NT2/D1 (cell line): ENCODE measurements at regions not wholly inside any gene's neighbourhood (a gene's known extent, or its start where the extent isn't known, plus 50 kb on each side); places are given as distances from the start of the nearest gene placed in this dataset.

Source experiments
- DNase-seq: peaks from one replicate; pipeline ENCODE4 v3.0.0-alpha.2; 2011; ENCODE audit warnings: low read depth, low spot score
- H3K27me3 ChIP-seq: 2 replicates; pipeline ENCODE4 v1.6.0; 2011; ENCODE audit warnings: mild to moderate bottlenecking; ENCODE audit not compliant: insufficient read length, insufficient read depth
- H3K36me3 ChIP-seq: 2 replicates; pipeline ENCODE4 v1.6.1; 2011; ENCODE audit warnings: mild to moderate bottlenecking, low read length, mixed read lengths; ENCODE audit not compliant: insufficient read depth, insufficient read length
- H3K4me1 ChIP-seq: 2 replicates; pipeline ENCODE4 v1.5.1; 2011; ENCODE audit not compliant: insufficient read depth, insufficient read length
- H3K4me3 ChIP-seq: 2 replicates; pipeline ENCODE4 v1.5.1; 2011; ENCODE audit warnings: low read depth; ENCODE audit not compliant: insufficient read length
- H3K9ac ChIP-seq: 2 replicates; pipeline ENCODE4 v1.6.0; 2011; ENCODE audit warnings: low read depth; ENCODE audit not compliant: insufficient read length
- H3K9me3 ChIP-seq: 2 replicates; pipeline ENCODE4 v1.5.1; 2011; ENCODE audit warnings: mild to moderate bottlenecking, low read length; ENCODE audit not compliant: insufficient read depth
- SUZ12 ChIP-seq: IDR thresholded peaks from 2 replicates; pipeline ENCODE4 v1.6.1; 2011; ENCODE audit not compliant: insufficient read length, insufficient read depth; ENCODE audit errors: extremely low read depth
- YY1 ChIP-seq: IDR thresholded peaks from 2 replicates; pipeline ENCODE4 v1.6.1; 2011; ENCODE audit not compliant: insufficient read length, insufficient read depth
- ZNF274 ChIP-seq: IDR thresholded peaks from 2 replicates; pipeline ENCODE4 v1.6.1; 2011; ENCODE audit warnings: mild to moderate bottlenecking, low read depth, low read length

DNA sequence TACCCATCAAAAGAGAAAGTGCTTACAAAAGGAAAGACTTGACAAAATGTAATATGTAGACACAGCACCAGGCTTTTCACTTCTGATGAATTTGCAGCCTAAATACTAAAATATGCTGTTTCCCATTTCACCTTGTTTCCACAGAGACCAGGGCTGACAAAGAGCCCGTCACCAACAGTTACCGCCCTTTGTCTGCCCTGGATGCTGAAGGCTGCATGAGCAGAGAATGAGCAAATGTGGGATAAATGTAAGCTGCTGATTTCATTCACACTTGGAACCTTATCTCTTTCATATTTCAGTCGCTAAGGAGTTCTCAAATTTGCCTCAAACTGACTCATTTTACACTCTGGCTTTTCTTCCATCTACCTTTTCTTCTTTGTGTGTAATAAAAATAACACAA is 213.9 kb downstream of the TMEM167A start:
- H3K4me3 ChIP-seq: no peak overlapping the region
- H3K4me1 ChIP-seq: no peaks in the 10 kb centered on the region
- no peaks in the 10 kb centered on the region for H3K27me3 ChIP-seq
- no peaks in the 10 kb centered on the region for H3K36me3 ChIP-seq
- no peak overlapping the region for H3K9ac ChIP-seq
- TF ChIP-seq ZNF274 (no peak), SUZ12 (no peak), YY1 (no peak)
- no peak for DNase-seq
- H3K9me3 ChIP-seq: no peaks in the 10 kb centered on the region

DNA sequence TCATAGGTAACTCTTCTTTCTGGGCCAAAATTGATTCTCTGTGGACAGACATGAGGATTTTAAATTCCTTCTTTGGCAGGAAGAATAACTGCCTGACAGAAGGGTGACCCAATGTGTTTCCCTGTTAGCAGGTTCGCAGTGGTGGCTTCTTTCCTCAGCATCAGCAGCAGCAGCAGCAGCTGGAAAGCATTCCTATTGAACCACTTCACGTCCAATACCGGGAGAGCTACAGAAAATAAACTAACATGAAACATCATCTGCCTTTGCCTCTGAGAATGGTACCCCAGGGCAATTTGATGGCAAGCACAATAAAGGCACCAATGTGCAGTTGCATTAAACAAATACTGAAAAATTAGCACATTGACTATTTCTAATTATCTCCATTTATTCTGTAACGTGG is 214.5 kb downstream of the TMEM167A start:
- TF ChIP-seq SUZ12 (no peak), ZNF274 (no peak), YY1 (no peak)
- H3K9ac ChIP-seq: no peak overlapping the region
- no peaks in the 10 kb centered on the region for H3K4me1 ChIP-seq
- no peaks in the 10 kb centered on the region for H3K36me3 ChIP-seq
- H3K9me3 ChIP-seq: no peaks in the 10 kb centered on the region
- no peak for DNase-seq
- H3K27me3 ChIP-seq: no peaks in the 10 kb centered on the region
- H3K4me3 ChIP-seq: no peak overlapping the region

DNA sequence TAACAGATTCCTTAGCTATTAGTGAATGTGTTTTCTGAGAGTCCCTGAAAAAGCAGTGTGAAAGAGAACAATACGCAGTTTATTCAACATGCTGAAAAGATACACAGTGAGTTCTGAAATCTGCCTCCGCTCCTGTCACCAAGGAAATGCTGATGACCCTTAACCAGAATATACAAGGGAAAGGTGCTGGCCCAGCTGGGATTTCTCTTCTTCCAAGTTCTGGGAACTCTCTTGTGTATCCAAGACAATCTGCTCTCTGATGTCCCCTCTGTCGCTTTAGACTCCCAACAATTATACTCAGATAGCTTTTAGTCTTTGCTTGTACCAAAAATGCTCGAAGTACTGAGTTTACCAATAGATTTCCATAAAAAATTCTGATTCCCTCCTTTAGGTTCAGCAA is 214.9 kb downstream of the TMEM167A start:
- no peak for DNase-seq
- Histone ChIP-seq H3K4me1 (no peaks in the 10 kb centered on the region), H3K9me3 (no peaks in the 10 kb centered on the region), H3K4me3 (no peak overlapping the region), H3K36me3 (no peaks in the 10 kb centered on the region), H3K9ac (no peak overlapping the region), H3K27me3 (no peaks in the 10 kb centered on the region)
- TF ChIP-seq ZNF274 (no peak), SUZ12 (no peak), YY1 (no peak)

DNA sequence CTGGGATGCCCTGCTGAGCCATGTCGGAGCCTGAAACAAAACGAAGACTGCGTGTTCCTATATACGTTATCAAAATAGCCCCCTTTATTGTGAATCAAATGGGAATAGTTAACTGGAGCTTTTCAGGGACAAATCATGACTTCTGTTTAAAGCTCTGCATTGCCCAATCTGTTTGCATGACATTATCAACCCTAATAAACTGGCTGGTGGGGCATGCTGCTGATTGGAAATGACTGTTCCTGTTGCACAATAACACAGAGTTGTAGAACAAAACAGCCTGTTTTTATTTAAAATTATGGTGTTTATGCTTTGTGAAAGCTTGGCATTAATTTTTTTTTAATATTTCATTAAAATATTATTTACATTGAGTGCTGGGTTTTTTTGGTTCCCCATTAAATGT is 215.5 kb downstream of the TMEM167A start:
- DNase-seq: no peak
- no peak for TF ChIP-seq ZNF274
- TF ChIP-seq SUZ12: no peak
- TF ChIP-seq YY1: no peak
- no peaks in the 10 kb centered on the region for H3K4me1 ChIP-seq

DNA sequence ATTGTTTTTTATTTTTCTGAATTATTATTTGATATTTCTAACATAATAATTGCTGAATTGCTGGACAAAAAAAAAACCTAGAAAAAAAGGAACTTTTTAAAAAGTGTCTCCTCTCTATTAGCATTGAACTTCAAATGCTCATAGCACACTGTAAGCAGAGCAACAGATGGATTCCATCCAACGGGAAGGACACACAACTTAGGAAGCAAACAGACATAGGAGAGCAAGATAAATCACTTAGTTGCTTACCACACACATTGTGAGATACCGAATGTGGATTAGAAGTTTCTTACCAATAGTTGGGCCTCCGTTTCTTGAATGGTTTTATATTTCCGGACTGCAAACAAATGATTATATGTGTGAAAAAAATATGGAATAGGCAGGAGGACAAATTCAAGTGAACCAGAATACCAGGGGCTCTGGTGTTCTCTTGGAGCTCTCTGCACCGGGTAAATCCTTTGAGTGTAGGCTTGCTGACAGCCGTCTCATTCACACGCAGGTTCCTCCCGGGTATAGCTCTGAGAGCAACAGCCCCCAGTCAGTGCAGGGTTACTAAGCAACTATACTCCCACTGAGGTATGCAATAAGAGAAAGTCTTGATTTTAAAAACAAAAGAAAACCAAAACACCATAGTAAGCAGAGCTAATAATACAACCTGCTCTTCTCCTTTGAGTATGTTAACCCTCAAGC is 217.6 kb downstream of the TMEM167A start:
- Histone ChIP-seq H3K4me3 (no peak overlapping the region), H3K36me3 (no peaks in the 10 kb centered on the region), H3K27me3 (no peaks in the 10 kb centered on the region), H3K9ac (no peak overlapping the region), H3K4me1 (no peaks in the 10 kb centered on the region), H3K9me3 (no peaks in the 10 kb centered on the region)
- TF ChIP-seq YY1: no peak
- TF ChIP-seq SUZ12: no peak
- TF ChIP-seq ZNF274: no peak
- no peak for DNase-seq

More for the DNA sequence above, 215.5 kb downstream of the TMEM167A start:
- no peak overlapping the region for H3K4me3 ChIP-seq
- H3K9me3 ChIP-seq: no peaks in the 10 kb centered on the region
- H3K27me3 ChIP-seq: no peaks in the 10 kb centered on the region
- no peak overlapping the region for H3K9ac ChIP-seq
- no peaks in the 10 kb centered on the region for H3K36me3 ChIP-seq

DNA sequence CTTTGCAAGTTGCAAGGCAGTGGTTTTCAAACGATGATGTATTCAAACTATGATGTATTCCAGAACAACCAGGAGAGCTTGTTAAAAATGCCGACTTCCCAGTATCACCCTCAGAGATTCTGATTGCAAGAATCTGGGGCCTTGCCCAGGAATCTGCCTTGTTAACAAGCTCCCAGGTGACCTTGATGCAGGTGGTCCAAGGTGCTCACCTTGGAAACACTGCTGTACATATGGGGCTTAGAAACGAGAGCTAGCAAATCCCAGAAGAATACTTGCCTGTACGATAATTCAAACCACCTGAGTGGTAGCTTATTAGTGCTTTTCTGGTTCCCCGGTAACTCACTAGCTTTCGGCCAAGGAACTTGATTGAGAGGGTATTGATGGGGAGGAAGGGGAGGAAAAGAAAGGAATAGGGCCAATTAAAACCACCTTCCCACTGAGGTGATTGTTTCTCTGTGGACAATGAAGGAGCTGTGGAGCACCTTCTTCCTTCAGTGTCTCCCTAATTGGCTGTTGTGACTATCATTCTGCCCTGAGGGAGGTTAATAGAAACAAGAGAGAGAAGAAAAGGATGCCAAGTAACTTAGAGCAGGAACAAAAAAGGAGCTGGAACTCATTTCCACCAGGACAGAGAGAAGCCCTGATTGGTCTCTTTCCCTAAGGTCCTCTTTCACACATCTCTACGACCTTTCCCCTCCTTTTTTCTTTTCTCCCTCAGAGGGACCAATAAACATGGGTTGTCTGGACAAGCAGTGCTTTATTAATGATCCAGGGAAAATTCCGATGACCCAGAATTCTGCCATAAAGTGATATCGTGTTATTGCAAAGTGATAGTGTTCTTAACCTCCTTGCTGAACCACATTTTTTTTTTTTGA is 218.8 kb downstream of the TMEM167A start:
- no peak overlapping the region for H3K9ac ChIP-seq
- H3K9me3 ChIP-seq: no peaks in the 10 kb centered on the region
- H3K27me3 ChIP-seq: no peaks in the 10 kb centered on the region
- no peak overlapping the region for H3K4me3 ChIP-seq
- no peak for DNase-seq
- no peaks in the 10 kb centered on the region for H3K36me3 ChIP-seq
- TF ChIP-seq ZNF274: no peak
- TF ChIP-seq SUZ12: no peak
- no peaks in the 10 kb centered on the region for H3K4me1 ChIP-seq

DNA sequence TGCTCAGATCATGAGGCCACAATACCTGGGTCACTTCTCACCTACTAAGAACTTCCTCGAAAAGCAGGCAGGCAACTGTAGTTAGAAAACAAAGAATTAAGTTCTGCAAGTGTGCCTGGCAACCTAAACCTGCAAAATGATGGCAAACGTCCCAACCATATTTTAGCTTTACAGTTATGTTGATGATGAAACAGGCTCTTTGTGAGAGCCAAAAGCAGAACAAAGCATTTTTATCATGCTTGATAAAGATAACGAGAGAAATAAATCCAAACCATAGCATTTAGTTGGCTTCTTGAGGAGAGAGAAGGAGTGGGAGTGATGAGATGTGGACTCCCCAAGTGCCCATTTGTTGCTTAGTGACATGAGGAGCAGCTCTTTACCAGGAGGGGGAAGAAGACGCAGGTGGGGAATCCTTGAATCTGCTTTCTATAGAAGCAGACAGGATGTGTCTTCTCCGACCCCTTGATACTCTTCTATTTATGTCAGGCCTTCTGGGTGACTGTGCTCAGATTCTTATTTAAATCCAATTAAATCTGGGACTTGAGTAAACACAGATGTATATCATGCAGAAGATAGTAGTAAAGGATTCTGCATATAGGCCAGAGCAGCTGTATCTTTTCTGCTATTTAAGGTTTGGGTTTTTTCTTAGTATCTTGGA is 221.2 kb downstream of the TMEM167A start:
- Histone ChIP-seq H3K4me1 (no peaks in the 10 kb centered on the region), H3K4me3 (no peak overlapping the region), H3K9me3 (no peaks in the 10 kb centered on the region), H3K9ac (no peak overlapping the region), H3K36me3 (no peaks in the 10 kb centered on the region), H3K27me3 (no peaks in the 10 kb centered on the region)
- DNase-seq: no peak
- TF ChIP-seq YY1: no peak
- TF ChIP-seq SUZ12: no peak
- TF ChIP-seq ZNF274: no peak
